Sigmoid colon (tissue), 4 donors: ENCODE measurements at regions not wholly inside any gene's neighbourhood (a gene's known extent, or its start where the extent isn't known, plus 50 kb on each side); places are given as distances from the start of the nearest gene placed in this dataset.

Source experiments
- EP300 ChIP-seq, 4 donors: sonication (generic); formaldehyde crosslinking; IDR thresholded peaks; one replicate each; pipeline ENCODE4 v1.6.1; 2017; ENCODE audit warnings: antibody characterized with exemption in 4 of 4
- POLR2A ChIP-seq, 2 donors: fragments of 450-650 bp; IDR thresholded peaks; one replicate each; pipeline ENCODE4 v1.6.1; 2016; ENCODE audit warnings: antibody characterized with exemption in 2 of 2, mild to moderate bottlenecking in 2 of 2, moderate library complexity in 2 of 2
- POLR2AphosphoS5 ChIP-seq, 4 donors: sonication (generic); formaldehyde crosslinking; IDR thresholded peaks; one replicate each; pipeline ENCODE4 v1.6.1; 2017; ENCODE audit warnings: antibody characterized with exemption in 4 of 4
- TF ChIP-seq, protein P1 (sequence below), 4 experiments: fragments of 450-650 bp in 3 of 4; fragments of 200-600 bp in 1 of 4; IDR thresholded peaks; one replicate each; pipeline ENCODE4 v1.5.1; 2016 to 2019; ENCODE audit warnings: antibody characterized with exemption in 4 of 4, mild to moderate bottlenecking in 3 of 4, moderate library complexity in 2 of 4

DNA sequence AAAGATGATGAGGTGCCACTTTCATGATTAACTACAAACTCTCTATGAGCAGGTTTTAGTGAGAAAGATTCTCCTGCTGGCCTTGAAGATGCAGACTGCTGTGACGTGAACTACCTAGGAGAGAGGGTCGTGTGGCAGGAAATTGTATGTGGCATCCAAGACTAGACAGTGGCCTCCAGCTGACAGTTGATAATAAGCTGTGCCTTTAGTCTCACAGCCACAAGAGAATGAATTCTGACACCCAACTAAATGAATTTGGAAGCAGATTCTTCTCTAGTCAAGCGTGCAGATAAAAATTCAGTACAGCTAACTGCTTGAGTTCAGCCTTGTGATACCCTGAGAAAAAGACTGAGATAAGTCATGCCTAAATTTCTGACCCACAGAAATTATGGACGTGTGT is 169.0 kb upstream of the COL3A1 start:
- no peak for TF ChIP-seq POLR2A (IDR thresholded peaks at IDR 0.05)
- TF ChIP-seq, protein P1, sequence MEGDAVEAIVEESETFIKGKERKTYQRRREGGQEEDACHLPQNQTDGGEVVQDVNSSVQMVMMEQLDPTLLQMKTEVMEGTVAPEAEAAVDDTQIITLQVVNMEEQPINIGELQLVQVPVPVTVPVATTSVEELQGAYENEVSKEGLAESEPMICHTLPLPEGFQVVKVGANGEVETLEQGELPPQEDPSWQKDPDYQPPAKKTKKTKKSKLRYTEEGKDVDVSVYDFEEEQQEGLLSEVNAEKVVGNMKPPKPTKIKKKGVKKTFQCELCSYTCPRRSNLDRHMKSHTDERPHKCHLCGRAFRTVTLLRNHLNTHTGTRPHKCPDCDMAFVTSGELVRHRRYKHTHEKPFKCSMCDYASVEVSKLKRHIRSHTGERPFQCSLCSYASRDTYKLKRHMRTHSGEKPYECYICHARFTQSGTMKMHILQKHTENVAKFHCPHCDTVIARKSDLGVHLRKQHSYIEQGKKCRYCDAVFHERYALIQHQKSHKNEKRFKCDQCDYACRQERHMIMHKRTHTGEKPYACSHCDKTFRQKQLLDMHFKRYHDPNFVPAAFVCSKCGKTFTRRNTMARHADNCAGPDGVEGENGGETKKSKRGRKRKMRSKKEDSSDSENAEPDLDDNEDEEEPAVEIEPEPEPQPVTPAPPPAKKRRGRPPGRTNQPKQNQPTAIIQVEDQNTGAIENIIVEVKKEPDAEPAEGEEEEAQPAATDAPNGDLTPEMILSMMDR (IDR thresholded peaks at IDR 0.05), result no peak
- no peak for TF ChIP-seq EP300 (IDR thresholded peaks at IDR 0.05)
- TF ChIP-seq POLR2AphosphoS5 (IDR thresholded peaks at IDR 0.05), result no peak
